IPS DF 4.7 (cell line): ENCODE measurements at regions not wholly inside any gene's neighbourhood (a gene's known extent, or its start where the extent isn't known, plus 50 kb on each side); places are given as distances from the start of the nearest gene placed in this dataset.

Source experiments
- DNase-seq: peaks from one replicate; pipeline ENCODE4 v3.0.0-alpha.2; 2013; ENCODE audit warnings: low spot score; ENCODE audit errors: extremely low read depth

DNA sequence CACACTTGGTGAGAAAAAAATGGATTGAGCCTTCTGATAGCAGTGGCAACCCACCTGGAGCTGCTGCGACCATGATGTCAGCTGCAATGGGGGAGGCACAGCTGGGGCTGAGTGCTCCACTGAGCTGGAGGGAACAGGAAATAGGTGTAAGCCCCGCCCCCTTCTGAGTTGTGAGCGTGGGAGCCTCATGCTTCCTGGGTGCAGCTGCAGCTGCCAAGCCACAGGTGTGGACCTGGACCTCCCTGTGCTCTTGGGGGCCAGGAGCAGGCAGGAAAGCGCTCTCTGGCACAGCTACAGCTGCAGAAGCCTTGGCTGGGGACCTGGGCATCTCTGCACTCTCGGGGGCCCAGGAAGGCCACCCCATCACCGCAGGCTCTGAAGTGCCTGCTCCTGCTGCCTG lies 970.6 kb downstream of the DCDC2C start:
- no peak for DNase-seq

DNA sequence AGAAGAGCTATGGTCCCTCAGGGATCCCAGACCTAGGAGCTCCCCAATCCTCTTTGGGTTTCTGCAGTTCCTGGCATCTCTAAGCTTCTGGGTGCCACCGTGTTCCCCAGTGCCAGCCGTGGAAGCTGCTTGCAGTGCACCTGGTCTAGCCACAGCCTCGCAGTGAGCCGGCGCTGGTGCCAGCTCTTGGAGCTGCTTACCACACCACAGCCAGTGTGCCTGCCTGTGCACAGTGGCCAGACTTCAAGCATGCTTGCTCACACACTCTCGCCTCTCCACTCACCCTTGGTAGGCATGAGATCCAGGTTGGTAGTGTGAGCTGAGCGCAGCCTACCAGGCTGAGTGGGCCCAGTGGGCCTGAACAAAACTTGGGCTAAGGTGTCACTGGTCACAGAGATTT lies 971.9 kb downstream of the DCDC2C start:
- DNase-seq, result no peak

DNA sequence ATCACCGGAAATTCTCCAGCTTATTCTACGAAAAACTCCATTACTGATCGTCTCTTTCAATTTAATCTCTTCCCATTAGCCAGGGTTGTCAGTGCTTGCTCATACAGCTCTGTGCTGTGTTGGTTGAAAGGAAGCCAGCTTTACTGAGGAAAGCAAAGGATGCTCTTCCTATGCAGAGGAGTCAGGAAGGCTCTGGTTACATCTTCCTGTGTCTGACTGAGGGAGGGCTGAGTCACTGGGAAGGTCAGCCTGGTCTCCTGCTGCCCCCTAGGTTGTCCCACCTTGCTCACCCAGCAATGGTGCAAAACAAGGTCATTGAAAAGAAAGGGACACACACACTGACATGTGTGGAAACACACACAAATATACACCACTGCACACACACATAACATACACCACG lies 975.6 kb downstream of the DCDC2C start:
- DNase-seq, result no peak

DNA sequence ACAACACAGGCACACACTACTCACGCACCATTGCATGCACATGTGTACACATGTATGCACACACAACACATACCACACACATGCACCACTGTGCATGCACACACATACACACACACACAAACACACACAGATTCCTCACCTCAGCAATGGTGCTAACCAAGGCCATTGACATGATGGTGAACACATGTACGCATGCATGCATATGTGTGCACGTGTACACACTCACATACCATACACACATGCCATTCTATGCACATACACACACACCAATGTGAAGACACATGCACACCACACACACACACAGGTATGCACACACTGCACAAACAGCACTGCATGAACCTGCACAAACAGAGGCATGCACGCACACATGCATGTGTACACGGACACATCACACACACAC lies 976.0 kb downstream of the DCDC2C start:
- DNase-seq, result no peak

DNA sequence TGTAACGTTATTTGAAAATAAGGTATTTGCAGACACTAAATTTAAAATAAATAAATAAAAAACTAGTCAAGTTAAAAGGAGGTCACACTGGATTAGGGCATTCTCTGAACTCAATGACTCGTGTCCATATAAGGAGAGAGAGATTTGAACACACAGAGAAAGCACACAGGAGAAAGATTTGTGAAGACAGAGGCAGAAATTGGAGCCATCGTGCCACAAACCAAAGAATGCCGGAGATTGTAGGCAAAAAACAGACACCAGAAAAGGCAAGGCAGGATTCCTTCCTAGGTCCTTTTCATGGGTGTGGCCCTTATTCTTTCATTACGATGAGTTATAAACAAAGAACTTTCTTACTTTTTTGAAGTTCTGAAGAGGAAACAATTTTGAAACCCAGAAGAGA lies 981.5 kb downstream of the DCDC2C start:
- DNase-seq, result no peak

DNA sequence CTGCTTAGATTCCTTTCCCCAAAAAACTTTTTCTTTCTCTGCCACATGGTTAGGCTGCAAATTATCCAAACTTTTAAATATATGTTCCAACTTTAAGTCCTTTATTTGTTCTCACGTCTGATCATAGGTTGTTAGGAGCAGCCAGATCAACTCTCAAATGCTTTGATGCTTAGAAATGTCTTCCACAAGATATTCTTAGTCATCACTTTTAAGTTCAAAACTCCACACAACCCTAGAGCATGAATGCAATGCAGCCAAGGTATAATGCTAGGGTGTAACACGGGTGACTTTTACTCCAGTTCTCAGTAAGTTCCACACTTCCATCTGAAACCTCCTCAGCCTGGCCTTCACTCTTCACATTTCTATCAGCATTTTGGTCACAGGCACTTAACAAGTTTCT lies 987.5 kb downstream of the DCDC2C start:
- no peak for DNase-seq

DNA sequence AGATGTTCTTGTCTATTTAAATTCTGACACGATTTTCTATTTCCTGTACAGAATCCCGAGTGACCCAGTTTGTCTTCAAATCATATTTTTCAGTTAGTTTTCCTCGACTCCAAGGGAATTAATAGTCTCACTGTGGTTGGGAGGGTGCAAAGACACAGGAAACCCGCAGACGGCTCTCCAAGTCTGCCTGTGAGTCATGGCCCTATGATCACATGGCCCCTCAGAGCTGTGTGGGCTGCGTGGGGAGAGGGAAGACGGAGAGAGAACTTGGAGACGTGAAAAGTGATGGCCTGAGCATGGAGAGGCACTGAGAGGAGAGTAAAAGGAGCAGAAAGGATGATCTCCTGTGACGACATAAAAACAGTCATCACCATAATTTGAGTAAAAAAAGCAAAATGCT lies 989.9 kb downstream of the DCDC2C start:
- DNase-seq, result no peak

DNA sequence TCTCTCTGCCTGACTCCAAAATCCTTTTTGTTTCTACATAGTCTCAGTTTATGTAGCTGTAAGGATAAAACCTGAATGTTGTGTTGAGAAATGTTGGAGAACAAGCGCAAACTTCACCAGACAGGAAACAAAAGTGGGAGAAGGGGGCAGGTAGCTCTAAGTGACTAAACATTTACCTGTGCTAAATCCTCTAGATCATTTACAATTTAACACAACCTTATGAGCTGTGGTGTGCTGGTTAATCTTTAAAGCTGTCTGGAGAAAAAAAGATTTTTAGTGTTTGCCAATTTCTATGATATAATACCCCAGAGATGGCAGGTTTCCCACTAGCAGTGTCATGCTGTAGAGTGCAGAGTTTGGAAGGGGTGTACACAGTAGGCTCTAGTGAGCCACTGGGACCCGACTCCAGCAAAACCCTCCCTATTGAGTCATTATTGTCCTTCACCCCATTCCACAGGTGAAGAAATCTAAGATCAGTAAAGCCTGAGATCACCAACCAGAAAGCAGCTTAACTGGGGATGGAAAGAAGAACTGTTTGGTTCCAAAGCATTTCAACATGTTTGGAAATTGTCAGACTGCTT lies 992.0 kb downstream of the DCDC2C start:
- DNase-seq, result no peak

DNA sequence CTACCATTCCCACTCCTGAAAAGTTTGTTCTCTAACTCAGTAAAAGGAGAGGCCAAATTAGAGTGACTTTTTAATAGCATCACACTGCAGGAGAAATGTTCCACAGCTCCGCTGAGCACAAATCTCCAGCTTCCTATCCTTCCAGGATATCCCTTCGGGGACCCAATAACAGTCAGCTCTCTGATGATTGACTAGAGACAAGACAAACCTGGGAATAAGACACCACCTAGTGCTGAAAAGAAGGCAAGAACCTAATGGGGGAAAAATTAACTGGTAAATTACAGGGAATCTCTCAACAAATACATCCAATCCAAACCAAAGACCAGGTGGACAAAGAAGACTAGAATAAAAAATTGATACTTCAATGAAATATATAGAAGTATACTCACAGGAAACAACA lies 977.1 kb upstream of the SOX11 start:
- no peak for DNase-seq

DNA sequence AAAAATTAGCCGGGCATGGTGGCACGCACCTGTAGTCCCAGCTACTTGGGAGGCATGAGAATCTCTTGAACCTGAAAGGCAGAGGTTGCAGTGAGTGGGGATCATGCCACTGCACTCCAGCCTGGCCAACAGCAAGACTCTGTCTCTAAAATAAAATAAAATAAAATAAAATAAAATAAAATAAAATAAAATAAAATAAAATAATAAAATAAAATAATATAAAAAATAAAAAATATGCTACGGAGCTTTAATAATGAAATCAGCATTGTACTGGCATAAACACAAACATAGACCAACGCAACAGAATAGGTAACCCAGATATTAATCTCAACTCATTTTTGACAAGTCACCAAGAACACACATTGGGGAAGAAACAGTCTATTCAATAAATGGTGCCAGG lies 973.4 kb upstream of the SOX11 start:
- DNase-seq, result no peak

DNA sequence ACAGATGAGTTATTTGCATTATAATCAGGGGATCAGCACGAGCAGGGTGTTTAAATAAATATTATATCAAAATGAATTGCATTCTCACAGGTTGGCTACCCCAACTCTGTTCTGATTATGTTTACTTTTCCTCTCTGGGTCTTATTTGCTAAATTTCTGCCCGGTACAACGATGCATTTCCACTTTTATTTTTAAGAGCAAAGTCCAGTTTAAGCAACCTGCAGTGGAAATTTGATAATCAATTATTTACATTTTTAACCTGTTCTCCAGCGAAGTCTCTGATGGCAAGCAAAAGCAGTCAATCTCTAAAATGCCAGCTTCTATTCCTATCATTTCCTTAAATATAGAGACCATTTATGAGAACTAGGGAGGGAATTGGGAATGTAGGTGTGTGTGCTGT lies 966.6 kb upstream of the SOX11 start:
- no peak for DNase-seq

DNA sequence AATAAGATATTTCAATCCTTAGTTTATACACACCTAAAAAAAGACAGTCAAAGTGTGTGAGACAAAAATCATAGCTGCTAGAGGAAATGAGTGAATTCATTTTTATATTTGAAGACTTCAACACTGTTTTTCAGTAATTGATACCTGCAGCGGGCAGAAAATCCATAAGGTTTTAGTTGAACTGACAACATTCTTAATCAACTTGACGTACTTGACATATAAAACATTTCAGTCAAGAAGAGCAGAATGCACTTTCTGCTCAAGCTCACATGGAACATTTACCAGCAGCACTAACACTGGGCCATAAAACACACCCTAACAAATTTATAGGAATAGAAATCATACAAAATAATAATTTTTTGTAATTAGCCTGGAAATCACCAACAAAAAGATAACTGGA lies 959.6 kb upstream of the SOX11 start:
- DNase-seq, result no peak

DNA sequence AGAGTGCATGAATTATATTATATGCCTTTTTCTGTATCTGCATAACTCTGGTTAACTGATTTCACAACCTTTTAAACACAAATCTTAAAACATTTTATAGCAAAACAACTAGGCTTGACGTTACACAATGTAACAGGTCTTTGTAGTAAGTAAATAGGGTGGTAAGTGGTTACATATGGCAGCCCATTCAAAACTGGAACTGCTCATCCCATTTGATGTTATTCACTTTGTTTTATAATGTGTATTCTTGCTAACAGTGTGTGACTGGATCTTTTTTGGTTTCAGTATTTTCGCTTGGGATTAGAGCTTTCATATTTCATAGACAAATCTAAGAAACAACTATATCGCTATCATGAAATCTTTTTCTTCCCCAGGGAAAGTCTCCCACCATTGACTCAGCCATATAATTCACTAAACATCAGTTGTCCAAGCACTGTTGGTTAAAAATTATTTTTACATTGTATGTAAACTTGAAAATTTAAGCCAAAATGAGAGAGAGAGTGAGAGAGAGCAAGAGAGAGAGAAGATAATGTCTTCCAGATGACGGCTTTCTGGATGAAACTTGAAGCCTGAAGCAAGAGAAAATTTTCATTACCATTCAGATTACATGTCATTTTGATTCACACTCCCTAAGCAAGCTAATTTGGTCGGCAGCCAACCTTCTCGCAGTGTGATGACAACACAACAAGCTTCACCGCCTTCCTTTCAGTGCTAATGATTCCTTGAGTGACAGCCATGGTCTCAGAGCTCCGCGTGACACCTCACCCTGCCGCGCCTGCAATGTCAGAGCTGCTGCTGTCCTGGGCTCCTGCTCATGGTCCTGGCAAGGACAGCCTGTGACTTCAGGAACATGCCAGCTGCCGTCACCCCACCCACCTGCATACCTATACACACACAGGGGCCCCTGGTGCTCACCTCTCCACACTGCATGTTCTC lies 946.9 kb upstream of the SOX11 start:
- DNase-seq, result no peak

DNA sequence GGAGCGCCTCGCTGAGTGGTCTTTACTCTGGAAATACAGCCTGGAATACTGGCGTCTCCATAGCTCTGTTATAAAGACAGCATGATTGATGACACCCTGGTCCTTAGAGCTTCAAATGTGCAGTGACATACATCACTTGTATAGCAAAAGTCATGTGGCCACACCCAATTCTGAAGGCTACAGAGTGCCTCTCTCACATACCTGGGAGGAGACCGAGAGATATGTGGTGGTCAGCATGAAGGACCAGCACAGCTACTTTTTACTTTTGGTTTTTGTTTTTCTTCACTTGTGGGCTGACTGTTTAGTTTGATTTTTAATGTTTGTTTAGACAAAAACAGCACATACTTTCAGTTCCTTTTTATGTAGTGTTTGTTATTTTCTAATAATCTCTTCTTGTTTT lies 938.5 kb upstream of the SOX11 start:
- DNase-seq, result no peak

DNA sequence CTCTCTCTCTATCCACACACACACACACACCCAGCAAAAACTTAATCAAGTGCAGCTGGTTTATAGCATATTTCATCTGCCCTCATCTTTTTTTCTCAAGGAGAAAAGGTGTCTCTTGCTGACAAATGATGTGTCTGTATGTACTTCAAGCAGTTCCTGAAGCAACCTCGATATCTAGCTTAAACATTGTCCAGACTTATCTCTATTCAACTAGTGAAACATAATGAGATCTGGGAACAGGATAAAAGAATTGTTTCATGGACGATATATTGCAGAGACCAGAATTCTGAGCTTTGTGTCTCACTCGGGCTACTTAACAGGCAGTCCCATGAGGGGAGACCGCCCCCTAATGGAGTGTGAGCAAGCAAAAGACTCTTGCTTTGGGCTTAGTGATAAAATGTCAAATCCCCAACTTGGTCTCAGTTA lies 929.2 kb upstream of the SOX11 start:
- DNase-seq, result peak; percentile 3

DNA sequence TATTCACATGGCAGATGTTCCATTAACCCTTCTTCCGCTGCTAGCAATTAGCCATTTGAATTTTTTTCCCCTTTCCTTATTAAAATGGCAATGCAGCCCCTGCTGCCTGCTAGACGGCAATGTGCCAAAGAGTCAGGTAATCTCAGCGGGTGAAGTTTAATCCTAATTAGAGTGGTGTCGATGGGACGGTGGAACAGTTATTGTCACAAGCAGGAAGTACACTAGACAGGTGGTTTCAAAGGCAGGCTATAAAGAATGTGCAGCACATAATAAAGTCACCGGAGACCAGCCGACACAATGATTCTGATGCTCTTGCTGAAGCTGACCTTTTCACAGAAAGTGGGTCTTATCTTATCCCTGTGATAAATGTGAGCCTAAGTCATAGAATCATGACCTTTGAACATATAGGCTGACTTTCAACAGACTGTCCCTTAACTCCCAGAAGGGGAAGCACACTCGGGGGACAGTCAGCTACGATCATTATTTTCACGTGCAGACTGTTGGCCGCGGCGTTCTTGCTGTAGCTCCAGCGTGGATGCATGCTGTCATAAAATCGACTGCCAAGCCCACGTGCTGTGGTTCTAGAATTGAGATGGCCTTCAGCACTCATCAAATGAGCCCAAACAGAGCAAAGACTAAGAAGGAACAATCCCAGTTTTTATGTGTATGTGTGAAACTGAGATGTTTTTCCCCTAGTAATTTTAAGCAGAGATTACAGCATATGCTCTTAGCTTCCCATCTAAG lies 926.2 kb upstream of the SOX11 start:
- no peak for DNase-seq

DNA sequence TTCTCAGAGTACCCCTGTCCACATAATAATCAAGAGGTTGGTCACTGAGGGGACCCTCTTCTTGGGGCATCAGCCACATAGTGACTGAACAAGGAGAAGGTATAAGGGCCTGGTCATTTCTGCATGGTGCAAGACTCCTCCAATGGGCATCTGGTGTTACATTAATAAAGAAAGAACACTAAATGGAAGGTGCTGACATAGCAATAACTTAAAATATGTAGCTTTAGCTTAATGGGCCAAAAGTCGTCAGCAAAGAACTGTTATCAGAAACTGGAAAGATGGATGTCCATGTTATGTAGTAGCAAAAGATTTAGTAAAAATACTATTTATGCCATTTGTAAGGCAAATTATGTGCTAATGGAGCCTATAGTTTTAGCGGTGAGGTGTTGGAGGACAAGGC lies 916.5 kb upstream of the SOX11 start:
- DNase-seq, result no peak

DNA sequence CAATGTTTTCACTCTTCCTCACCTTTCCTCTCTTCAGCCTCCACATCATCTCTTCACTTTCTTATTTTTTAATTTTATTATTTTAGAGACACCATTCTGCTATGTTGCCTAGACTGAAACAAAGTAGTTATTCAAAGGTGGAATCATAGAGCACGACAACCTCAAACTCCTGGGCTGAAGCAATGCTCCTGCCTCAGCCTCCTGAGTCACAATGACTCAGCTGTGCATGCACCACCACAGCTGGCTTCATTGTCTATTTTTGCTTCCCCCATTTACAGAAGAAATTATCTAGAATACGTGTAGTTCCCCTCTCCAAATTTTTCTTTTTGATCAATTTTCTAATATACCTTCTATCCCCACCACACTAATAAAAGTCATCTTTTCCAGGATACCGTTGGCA lies 911.5 kb upstream of the SOX11 start:
- no peak for DNase-seq

DNA sequence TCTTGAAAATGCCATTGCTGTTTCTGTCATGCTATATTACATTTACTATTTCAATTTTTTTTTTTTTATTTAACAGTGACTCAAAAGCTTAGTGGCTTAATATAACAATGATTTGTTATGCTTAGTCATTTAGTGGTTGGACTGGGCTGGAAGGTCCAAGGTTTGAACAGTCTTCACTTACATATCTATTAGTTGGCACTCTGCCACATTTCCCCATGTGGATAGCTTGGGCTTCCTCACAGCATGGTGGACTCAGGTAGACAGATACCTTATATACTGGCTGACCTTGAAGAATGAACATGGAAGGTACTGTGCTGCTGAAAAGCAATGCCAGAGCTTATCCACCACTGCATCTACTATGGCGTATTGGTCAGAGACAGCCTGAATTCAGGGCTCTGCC lies 909.5 kb upstream of the SOX11 start:
- no peak for DNase-seq

DNA sequence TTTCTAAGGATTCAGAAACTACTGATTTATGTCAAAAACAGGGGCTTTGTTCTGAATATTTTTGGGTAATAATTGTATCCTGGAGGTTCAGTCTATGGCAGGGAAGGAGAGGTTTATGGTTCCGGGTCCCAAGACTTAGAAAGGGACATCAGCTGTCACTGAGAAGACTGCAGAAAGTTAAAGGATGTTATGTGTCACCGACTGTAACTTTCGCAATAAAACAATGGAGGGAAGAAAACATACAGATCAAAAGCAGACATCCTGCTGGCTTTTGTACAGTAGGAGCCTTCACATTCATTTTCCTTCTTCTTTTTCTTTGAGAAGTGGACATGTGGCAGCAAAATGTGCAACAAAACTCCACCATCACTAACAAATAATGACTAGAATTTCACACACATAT lies 900.7 kb upstream of the SOX11 start:
- no peak for DNase-seq

DNA sequence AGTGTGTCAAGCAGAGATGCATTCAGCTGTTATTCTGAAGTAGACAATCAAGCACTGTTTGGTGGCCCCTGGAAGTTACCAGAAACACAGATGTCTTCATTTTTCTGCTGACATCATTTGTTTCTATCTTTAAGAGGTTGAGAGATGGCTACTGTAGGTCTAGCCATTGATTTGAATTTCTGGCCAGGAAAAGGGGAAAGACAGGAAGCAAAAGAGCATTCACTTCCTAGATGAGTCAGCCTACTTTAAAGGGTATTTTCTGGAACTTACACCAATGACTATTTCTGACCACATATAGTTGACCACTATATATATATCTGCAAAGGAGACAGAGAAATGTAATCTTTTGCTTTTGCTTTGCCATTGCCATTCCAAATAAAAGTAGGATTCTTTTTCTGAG lies 900.1 kb upstream of the SOX11 start:
- DNase-seq, result no peak

DNA sequence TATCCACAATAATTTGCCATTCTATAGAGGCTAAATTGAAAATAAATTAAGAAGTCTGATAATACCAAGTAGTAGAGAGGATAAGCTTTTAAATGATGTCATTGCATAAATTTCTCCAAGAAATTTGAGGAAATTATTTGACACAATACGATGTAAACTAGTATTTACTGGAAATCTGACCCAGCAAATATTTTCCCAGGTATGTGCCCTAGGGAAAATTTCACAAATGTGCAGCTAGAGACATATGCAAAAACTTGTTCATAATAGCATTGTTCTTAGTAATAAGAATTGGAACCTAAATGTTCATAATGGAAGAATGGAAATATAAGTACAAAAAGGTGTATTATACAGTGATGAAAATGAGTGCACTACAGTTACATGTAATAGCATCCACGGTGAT lies 888.8 kb upstream of the SOX11 start:
- DNase-seq, result no peak
